GM21619 (cell line): ENCODE measurements at regions not wholly inside any gene's neighbourhood (a gene's known extent, or its start where the extent isn't known, plus 50 kb on each side); places are given as distances from the start of the nearest gene placed in this dataset.
A peak's percentile ranks its signal among the peaks of the same experiment; 100 is the strongest.

Source experiments
- ATAC-seq: cut with Tn5 transposase; IDR thresholded peaks from one replicate; pipeline ENCODE4 v1.9.1; 2021; ENCODE audit not compliant: unreplicated experiment

GRCh38 chr2:41707790-41708451, 339.9 kb upstream of the PKDCC start:
- ATAC-seq, result no peak

- ATAC-seq, result peak; percentile 50
Observed at GRCh38 chr2:41709702-41710599, 337.9 kb upstream of the PKDCC start.

DNA sequence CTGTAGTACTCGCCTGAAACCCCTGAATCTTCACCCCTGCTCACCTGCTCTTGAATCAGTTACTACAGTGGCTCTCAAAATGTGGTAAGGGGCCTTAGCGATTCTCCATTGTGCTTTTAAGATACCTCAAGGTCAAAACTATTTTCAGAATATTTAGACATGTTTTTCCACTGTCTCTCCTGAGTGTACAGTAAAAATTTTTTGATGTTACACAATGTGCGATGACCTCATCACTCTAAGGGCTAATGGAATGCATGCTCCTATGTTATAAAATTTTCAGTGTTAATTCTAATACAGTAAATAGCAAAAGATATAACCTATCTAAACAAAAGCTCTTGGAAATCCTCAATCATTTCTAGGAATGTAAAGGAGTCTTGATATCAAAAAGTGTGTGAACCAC, 336.9 kb upstream of the PKDCC start:
- ATAC-seq, result no peak

- ATAC-seq, result no peak
Observed at GRCh38 chr2:41711736-41712135, 336.1 kb upstream of the PKDCC start.

GRCh38 chr2:41716497-41716896, 331.3 kb upstream of the PKDCC start:
- ATAC-seq, result no peak

DNA sequence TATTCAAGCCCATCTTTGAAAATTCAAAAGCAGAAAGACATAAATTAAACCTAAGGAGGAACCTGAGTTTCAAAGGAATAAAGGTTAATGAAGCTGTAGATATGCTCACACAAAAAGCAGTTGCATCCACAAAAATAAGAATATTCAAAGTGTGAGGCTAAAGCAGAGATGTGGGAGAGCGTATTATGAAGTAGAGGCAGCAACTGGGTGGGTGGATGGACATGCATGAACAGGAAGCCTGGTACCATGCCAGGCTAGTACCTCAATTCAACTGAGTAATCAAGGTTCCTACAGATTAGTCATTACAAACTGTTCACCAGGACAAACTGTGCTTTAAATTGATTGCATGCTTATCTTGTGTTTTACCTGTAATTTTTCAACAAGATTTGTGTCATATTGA, 330.0 kb upstream of the PKDCC start:
- ATAC-seq, result no peak

GRCh38 chr2:41718705-41719104, 329.1 kb upstream of the PKDCC start:
- no peak for ATAC-seq

DNA sequence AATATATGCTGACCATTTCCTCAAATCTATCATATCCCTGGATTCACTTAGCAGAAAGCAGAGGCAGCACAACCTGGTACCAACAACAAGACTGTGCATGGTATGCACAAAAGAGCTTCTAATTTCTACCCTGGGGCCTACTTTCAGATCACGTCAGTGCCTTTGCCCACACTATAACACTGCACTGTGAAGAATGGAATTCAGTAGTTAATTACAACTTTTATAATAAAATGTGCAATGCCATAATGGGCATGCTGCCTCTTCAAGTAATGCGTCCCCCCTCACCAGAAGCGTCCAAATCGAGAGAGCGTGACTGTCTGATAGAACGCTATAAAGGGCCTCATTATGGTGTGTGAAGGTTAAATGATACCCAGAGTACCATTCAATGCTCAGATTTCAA, 328.1 kb upstream of the PKDCC start:
- ATAC-seq, result no peak

DNA sequence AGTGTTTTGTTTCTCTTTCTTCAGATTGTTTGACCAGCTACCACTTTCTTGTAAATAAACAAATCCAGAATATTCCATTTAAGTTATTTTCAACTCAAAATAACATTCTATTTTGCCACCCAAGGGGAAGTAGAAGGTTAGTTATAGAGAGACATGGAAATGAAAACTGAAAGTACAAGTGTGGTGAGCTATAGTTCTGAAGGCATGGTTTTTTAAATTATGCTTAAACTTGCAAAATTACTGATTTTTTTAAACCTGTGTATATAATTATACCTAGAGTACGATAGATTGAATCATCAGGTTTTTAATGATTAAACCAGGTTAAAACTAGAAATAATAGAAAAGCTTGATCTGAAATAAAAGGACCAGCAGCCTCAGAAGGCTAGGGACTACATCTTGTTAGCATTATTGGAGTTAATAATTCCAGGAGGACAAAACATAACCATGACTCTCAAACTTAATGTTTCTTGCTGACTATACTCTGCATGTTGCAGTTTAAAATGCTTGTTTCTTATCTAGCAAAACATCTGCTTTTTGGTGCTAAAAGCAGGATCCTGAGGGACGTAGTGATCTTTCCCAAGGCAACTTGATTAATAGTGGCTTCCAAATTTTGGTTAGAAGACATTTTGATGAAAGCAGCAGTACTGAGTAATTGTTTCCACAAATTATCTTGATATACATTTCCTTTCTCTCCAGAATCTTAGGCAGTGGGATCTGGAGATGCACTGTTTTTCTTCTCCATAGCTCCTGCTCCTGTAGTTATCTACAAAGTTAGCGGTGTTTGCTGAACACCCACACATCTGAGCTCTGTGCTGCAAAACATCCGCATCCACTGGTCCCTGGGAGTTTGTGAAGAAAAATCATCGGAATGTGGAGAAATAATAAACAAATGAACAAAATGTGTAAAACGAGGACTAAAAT, 327.2 kb upstream of the PKDCC start:
- ATAC-seq, result peak; percentile 52

DNA sequence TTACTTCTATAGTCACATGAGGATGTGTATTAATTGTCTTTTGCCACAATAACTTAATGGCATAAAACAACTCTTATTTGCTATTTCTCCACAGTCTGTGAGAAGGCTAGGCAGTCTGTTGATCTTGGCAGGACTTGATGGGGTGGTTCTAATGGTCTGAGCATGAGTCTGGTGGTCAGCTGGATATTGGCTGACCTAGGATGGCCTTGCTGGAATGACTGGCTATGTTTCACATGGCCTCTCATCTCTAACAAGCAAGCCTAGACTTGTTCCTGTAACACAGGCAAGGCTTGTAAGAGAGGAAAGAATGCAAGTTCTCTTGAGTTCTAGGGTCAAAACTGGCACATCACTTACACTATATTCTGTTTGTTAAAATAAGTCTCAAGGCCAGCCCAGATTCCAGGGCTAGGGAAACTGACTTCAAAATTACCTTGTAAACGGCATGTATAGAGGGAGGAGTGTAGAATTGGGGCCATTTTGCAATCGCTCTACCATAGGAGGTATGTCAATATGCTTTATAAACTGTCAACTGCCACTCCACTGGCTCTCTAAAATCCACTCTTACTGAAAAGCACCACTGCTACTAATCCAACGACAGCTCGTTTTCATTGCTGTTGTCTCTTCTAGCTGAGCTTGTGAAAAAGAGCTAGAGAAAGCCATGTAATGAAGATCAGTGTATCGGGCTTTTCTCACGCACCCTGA, 325.0 kb upstream of the PKDCC start:
- no peak for ATAC-seq

DNA sequence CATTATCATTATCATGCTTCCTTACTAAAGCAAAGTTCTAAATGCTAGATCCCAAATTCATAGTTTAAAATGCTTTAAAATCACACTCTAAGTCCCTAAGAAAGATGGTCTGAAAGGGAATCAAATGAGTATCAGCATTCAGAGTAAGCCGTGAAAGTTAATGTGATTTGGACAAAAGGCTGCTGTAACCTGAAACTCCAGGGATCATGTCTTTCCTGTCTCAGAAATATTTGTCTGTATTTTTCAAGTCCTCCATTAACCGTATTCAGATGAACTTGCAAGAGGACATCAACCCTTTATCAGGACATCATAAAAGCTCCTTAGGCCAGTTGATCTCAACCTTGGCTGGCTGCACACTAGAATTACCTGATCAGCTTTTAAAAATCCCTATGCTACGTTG, 324.3 kb upstream of the PKDCC start:
- ATAC-seq, result no peak

- no peak for ATAC-seq
Observed at GRCh38 chr2:41724465-41724864, 323.4 kb upstream of the PKDCC start.

- no peak for ATAC-seq
Observed at GRCh38 chr2:41725901-41726300, 321.9 kb upstream of the PKDCC start.

GRCh38 chr2:41726364-41726763, 321.5 kb upstream of the PKDCC start:
- no peak for ATAC-seq

GRCh38 chr2:41727152-41727551, 320.7 kb upstream of the PKDCC start:
- ATAC-seq, result no peak

DNA sequence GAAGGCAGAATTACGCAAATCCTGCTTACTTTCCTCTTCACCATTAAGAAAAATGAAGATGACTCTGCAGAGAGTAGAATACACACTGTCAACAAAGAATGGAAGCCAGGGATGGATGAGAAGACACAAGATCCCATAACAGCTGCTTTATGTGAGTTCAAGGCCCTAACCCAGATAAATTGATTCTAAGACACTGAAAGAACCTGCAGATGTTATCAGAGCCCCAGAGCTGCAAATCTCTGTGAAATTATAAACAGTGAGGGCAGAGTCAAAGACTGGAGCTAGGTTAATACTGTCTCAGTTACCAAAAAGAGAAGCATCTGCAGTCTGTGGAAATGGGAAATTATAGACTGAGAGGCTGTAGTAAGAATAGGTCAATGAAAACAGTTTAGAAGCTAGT, 320.1 kb upstream of the PKDCC start:
- ATAC-seq, result no peak

DNA sequence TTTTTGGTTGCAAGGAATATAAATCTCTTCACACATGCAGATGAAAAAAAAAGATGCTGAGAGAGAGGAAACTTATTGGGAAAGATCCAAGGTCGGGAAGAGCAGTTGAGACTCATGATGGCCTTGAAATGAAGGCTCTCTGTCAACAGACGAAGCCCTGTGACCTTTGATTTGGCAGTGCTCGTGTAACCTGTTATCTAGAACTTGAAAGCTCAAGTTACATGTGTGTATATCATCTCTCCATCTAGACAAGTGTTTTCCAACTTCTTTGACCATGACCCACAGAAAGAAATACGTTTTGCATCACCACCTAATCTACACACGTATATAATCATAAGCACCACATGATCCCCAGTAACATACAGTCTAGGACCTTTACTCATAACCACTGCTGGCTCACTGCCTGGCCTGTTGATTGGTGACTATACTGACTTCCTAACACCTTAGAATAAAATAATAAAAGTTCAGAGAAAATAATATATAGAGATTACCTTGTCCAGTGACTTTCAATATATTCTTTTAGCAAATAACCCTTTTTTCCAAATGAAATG, 319.0 kb upstream of the PKDCC start:
- no peak for ATAC-seq

GRCh38 chr2:41729800-41730364, 317.9 kb upstream of the PKDCC start:
- ATAC-seq, result no peak

- ATAC-seq, result no peak
Observed at GRCh38 chr2:41735006-41735405, 312.8 kb upstream of the PKDCC start.

- no peak for ATAC-seq
Observed at GRCh38 chr2:41735476-41735875, 312.3 kb upstream of the PKDCC start.
